Spleen (tissue), 11 donors: ENCODE measurements at regions not wholly inside any gene's neighbourhood (a gene's known extent, or its start where the extent isn't known, plus 50 kb on each side); places are given as distances from the start of the nearest gene placed in this dataset.

ENCODE experiments used
- DNase-seq: peaks from one replicate; pipeline ENCODE4 v3.0.0-alpha.2; 2020
- H3K27ac ChIP-seq, 8 donors: fragments of 200-600 bp; sonication (generic) in 7 of 8; 1 replicate in 4 of 8; 2 replicates in 4 of 8; pipeline versions ENCODE4 v1.5.0 to v1.8.0; 2016 to 2021; ENCODE audit warnings: inconsistent platforms in 4 of 8, mild to moderate bottlenecking in 4 of 8, moderate library complexity in 1 of 8
- H3K27me3 ChIP-seq, 7 donors: fragments of 200-600 bp; sonication (generic) in 6 of 7; replicated peaks in 1 of 7; 1 replicate in 4 of 7; 2 replicates in 3 of 7; pipeline versions ENCODE4 v1.5.0 to v1.8.0; 2016 to 2021; ENCODE audit warnings: inconsistent platforms in 3 of 7, mild to moderate bottlenecking in 1 of 7
- H3K36me3 ChIP-seq, 6 donors: fragments of 200-600 bp; sonication (generic) in 5 of 6; 1 replicate in 4 of 6; 2 replicates in 2 of 6; pipeline versions ENCODE4 v1.5.0 to v1.8.0; 2016 to 2021; ENCODE audit warnings: inconsistent platforms in 2 of 6
- H3K4me1 ChIP-seq, 6 donors: fragments of 200-600 bp; sonication (generic) in 5 of 6; 1 replicate in 3 of 6; 2 replicates in 3 of 6; pipeline versions ENCODE4 v1.5.0 to v1.8.0; 2016 to 2021; ENCODE audit warnings: inconsistent platforms in 3 of 6
- H3K4me3 ChIP-seq, 8 donors: fragments of 200-600 bp; sonication (generic) in 7 of 8; 1 replicate in 4 of 8; 2 replicates in 4 of 8; pipeline versions ENCODE4 v1.5.0 to v1.8.0; 2016 to 2021; ENCODE audit warnings: inconsistent platforms in 4 of 8, mild to moderate bottlenecking in 4 of 8, moderate library complexity in 2 of 8
- H3K9me3 ChIP-seq, 8 donors: fragments of 200-600 bp; sonication (generic) in 7 of 8; 1 replicate in 4 of 8; 2 replicates in 4 of 8; pipeline versions ENCODE4 v1.5.0 to v1.8.0; 2016 to 2021; ENCODE audit warnings: inconsistent platforms in 4 of 8
- CTCF ChIP-seq, 11 experiments: fragments of 200-600 bp in 7 of 11; fragments of 450-650 bp in 4 of 11; sonication (generic) in 4 of 11; IDR thresholded peaks in 8 of 11; conservative IDR thresholded peaks in 3 of 11; 1 replicate in 7 of 11; 2 replicates in 4 of 11; pipeline versions ENCODE4 v1.4.0 to v1.8.0; 2016 to 2021; ENCODE audit warnings: antibody characterized with exemption in 11 of 11, inconsistent platforms in 4 of 11, mild to moderate bottlenecking in 1 of 11
- POLR2A ChIP-seq, 3 donors: fragments of 450-650 bp; IDR thresholded peaks; one replicate each; pipeline ENCODE4 v1.5.1; 2017; ENCODE audit warnings: antibody characterized with exemption in 3 of 3, mild to moderate bottlenecking in 1 of 3
- POLR2AphosphoS5 ChIP-seq, 3 donors: sonication (generic); formaldehyde crosslinking; IDR thresholded peaks; one replicate each; pipeline ENCODE4 v1.5.1; 2017; ENCODE audit warnings: antibody characterized with exemption in 3 of 3
- WGBS, 5 donors: extraction: QIAGEN DNeasy Blood & Tissue Kit in 3 of 5; methylation state at CpG; one replicate each; pipeline versions ENCODE4 v1.1.5 to v1.1.7; 2013 to 2018; 5-methylcytosine and 5-hydroxymethylcytosine counted together
- intact Hi-C: fragments of 100-400 bp; cut with DNase I; formaldehyde crosslinking; loops from one replicate; pipeline ENCODE4 v1.15.0; 2023; ENCODE audit warnings: low total_unique reads
- donor health status: healthy with polysubstance abuse.
- donor health status: DM: no; HTN: no; CAD: no; lungs with moderate emphysema.
- donor health status: DM: no; HTN: no; CAD: no.
- donor health status: Bipolar disorder and iron deficiency.
- donor health status: healthy.
- donor health status: DM: no; HTN: no; CAD: no.
- donor health status: DM: yes; HTN: yes; CAD: no.

DNA sequence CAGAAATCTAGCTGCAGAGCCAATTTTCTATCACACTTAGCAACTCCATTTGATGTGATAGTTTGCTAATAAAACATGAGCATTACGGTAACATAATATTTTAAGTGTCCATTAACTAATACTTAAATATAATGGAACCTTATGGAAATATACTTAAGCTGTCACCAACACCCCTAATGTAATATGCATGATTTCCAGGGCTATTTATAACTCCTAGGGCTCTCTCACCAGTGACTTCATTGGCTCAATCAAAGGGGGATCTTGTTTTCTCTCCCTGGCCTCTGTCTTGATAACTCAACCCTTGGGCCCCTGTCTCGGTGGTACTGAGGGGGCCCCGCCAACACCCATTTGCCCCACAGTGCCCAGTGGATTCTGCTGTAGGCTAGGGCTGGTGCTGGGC is 170.4 kb downstream of the SALL1 start:
- no peak overlapping the region for H3K27ac ChIP-seq
- TF ChIP-seq CTCF (IDR thresholded peaks at IDR 0.05 in 8 of 11, conservative IDR thresholded peaks at IDR 0.05 in 3 of 11) = no peak
- no peak for TF ChIP-seq POLR2AphosphoS5 (IDR thresholded peaks at IDR 0.05)
- TF ChIP-seq POLR2A (IDR thresholded peaks at IDR 0.05) = no peak
- no peak for DNase-seq
- no peaks in the 10 kb centered on the region for H3K4me1 ChIP-seq
- peaks cover 0 to 12% (median 0%) of the 10 kb centered on the region in 8 donors for H3K9me3 ChIP-seq
- intact Hi-C loops = no loop called here
- no peak overlapping the region for H3K4me3 ChIP-seq
- no peaks in the 10 kb centered on the region for H3K36me3 ChIP-seq
- WGBS, 5 donors = 71 to 88% (median 79%) methylated on average over 3 of the region's 3 CpGs
- peaks cover 0 to 16% (median 0%) of the 10 kb centered on the region in 7 donors for H3K27me3 ChIP-seq

DNA sequence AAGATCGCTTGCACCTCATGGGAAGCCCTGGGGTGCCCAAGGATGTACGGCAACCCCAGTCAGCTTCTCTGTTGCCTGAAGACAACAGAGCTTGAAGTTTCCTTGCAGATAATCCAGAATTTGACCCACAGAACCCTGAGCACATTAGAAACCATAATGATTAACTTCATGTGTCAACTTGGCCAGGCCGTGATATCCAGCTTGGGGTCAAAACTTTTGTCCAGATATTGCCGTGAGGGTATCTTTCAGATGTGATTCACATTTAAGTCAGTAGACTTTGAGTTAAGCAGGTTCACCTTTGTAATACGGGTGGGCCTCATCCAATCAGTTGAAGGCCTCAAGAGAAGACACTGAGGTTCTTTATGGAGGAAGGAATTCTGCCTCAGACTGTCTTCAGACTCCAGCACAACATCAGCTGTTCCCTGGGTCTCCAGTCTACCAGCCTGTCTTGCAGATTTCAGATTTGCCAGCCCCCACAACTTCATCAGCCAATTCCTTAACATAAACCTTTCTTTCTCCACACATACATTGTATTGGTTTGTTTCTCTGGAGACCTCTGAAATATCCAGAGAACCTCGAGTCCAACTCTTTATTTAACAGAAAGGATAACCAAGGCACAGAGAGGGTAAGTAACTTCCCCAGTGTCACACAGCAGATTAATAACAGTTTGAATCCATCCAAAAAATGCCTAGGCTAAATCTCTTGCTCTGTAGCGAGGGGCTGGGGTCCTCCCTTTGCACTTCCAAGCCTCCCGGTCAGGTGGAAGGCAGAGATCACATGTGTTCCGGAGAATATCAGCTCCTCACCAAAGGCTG is 171.1 kb downstream of the SALL1 start:
- peaks cover 0 to 19% (median 0%) of the 10 kb centered on the region in 7 donors for H3K27me3 ChIP-seq
- H3K36me3 ChIP-seq = no peaks in the 10 kb centered on the region
- TF ChIP-seq POLR2AphosphoS5 (IDR thresholded peaks at IDR 0.05) (no peak), CTCF (IDR thresholded peaks at IDR 0.05 in 8 of 11, conservative IDR thresholded peaks at IDR 0.05 in 3 of 11) (no peak), POLR2A (IDR thresholded peaks at IDR 0.05) (no peak)
- H3K9me3 ChIP-seq = peaks cover 0 to 12% (median 0%) of the 10 kb centered on the region in 8 donors
- H3K4me1 ChIP-seq = no peaks in the 10 kb centered on the region
- intact Hi-C loops = no loop called here
- DNase-seq = no peak
- no peak overlapping the region for H3K27ac ChIP-seq
- no peak overlapping the region for H3K4me3 ChIP-seq
- WGBS, 5 donors = 71 to 80% (median 75%) methylated on average over 9 of the region's 9 CpGs

DNA sequence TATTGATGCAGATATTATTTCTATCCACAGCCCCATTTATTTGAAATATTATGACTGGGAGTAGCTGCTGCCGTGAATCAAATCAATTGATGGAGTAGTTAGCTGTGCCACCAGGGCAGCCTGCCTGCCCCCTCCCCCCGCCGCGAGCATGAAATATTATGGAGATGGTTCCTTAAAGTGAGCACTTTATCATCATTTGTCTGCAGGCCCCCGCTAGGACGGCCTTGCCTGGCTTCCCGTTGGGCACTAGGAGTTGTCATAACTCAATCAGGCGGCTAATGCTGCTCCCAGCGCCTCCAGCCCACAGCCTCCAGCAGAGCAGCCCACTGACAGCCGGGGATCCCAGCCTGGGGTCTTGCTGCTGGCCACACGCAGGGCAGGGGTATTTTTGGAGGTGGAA is 173.9 kb downstream of the SALL1 start:
- TF ChIP-seq POLR2A (IDR thresholded peaks at IDR 0.05) (no peak), CTCF (IDR thresholded peaks at IDR 0.05 in 8 of 11, conservative IDR thresholded peaks at IDR 0.05 in 3 of 11) (no peak), POLR2AphosphoS5 (IDR thresholded peaks at IDR 0.05) (no peak)
- Histone ChIP-seq H3K9me3 (no peaks in the 10 kb centered on the region), H3K4me3 (no peak overlapping the region), H3K27ac (no peak overlapping the region), H3K27me3 (peaks cover 0 to 16% (median 0%) of the 10 kb centered on the region in 7 donors), H3K4me1 (no peaks in the 10 kb centered on the region), H3K36me3 (no peaks in the 10 kb centered on the region)
- WGBS, 5 donors = 31 to 44% (median 35%) methylated on average over 10 to 11 of the region's 11 CpGs
- intact Hi-C loops = no loop called here
- DNase-seq = no peak

DNA sequence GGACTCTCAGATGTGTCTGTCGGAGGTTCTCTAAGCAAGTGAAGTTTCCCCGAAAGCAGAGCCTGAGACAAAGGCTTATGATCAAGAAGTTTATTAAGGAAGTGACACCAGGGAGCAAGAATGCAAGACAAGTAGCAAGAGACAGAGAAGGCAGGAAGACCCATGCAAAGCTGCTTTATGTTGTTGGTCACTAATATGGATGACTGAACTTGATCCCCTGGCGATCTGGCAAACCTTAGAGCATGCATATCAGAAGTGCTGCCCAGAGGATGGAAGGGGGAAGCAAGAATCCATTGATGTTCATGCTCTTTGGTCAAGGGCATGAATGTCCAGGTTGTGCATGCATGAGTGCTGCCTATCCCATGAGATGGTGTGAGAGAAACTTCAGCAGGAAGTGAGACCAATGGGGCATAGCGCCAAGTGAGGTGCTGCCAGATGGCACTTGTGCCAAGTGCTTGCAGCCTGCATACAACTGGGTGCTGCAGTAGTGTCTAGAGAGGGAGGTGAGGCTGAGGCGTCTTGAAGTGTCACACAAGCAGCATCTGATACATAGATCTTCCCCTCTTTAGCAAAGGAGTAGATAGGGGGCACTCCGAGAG is 176.5 kb downstream of the SALL1 start:
- TF ChIP-seq CTCF (IDR thresholded peaks at IDR 0.05 in 8 of 11, conservative IDR thresholded peaks at IDR 0.05 in 3 of 11) = no peak
- TF ChIP-seq POLR2A (IDR thresholded peaks at IDR 0.05) = no peak
- no peak for TF ChIP-seq POLR2AphosphoS5 (IDR thresholded peaks at IDR 0.05)
- H3K27ac ChIP-seq = no peak overlapping the region
- DNase-seq = no peak
- intact Hi-C loops = no loop called here
- no peak overlapping the region for H3K4me3 ChIP-seq
- peaks cover 0 to 3% (median 0%) of the 10 kb centered on the region in 8 donors for H3K9me3 ChIP-seq
- WGBS, 5 donors = 68 to 82% (median 75%) methylated on average over 6 of the region's 6 CpGs
- no peaks in the 10 kb centered on the region for H3K4me1 ChIP-seq
- peaks cover 0 to 15% (median 0%) of the 10 kb centered on the region in 7 donors for H3K27me3 ChIP-seq
- H3K36me3 ChIP-seq = no peaks in the 10 kb centered on the region
